ENCODE measurements at regions not wholly inside any gene's neighbourhood (a gene's known extent, or its start where the extent isn't known, plus 50 kb on each side); places are given as distances from the start of the nearest gene placed in this dataset.

GRCh38 chr12:126994599-126994998, 1272.4 kb upstream of the TMEM132C start:
- no peak overlapping the region for H3K18ac ChIP-seq (ENCODE audit: extremely low read depth, low read length)
- ChIA-PET POLR2A (ENCODE audit: partially characterized antibody) (no interaction called here), CTCF (ENCODE audit: partially characterized antibody) (no interaction called here)
- no peaks in the 10 kb centered on the region for H3K9me3 ChIP-seq (ENCODE audit: insufficient read depth in 2 of 2, low read depth in 1 of 2, low read length in 1 of 2)
- no peaks in the 10 kb centered on the region for H3K79me2 ChIP-seq (ENCODE audit: control insufficient read depth in 1 of 2, insufficient read depth in 2 of 2, low read length in 2 of 2)
- H3K36me3 ChIP-seq (ENCODE audit: control insufficient read depth in 2 of 4, insufficient read depth in 4 of 4, low read length in 3 of 4): no peaks in the 10 kb centered on the region
- H3K56ac ChIP-seq (replicated peaks; ENCODE audit: insufficient read length, low read depth, low read length): no peak overlapping the region
- H3K14ac ChIP-seq (ENCODE audit: insufficient read length): no peak overlapping the region
- no peak overlapping the region for H3K4ac ChIP-seq (replicated peaks; ENCODE audit: insufficient read length, low read depth, low read length)
- no peak for DNase-seq (ENCODE audit: low read depth in 1 of 2, low spot score in 2 of 2)
- no peak overlapping the region for H2BK20ac ChIP-seq (ENCODE audit: low read length)
- H3K4me3 ChIP-seq (ENCODE audit: extremely low read depth in 1 of 4, insufficient read depth in 2 of 4, low read depth in 3 of 4, low read length in 4 of 4): no peak overlapping the region
- H2BK12ac ChIP-seq (ENCODE audit: low read depth, low read length): no peak overlapping the region
- H4K8ac ChIP-seq (ENCODE audit: extremely low read depth, insufficient read depth, low read length): no peak overlapping the region
- H2BK15ac ChIP-seq (ENCODE audit: low read length): no peak overlapping the region
- H2AFZ ChIP-seq (ENCODE audit: low read length): no peak overlapping the region
- no peaks in the 10 kb centered on the region for H3K23me2 ChIP-seq (ENCODE audit: low read depth, low read length)
- H3K27me3 ChIP-seq (replicated peaks in 1 of 4; ENCODE audit: control insufficient read depth in 3 of 4, extremely low read depth in 1 of 4, insufficient read depth in 3 of 4, low read length in 3 of 4): peaks cover 0 to 1% (median 0%) of the 10 kb centered on the region in 4 experiments; a peak in 1 of 7 replicates
- H4K5ac ChIP-seq (ENCODE audit: insufficient read length, low read depth, low read length): no peak overlapping the region
- H3K4me2 ChIP-seq (ENCODE audit: insufficient read depth in 1 of 2, low read depth in 2 of 2, low read length in 2 of 2): no peak overlapping the region
- no peaks in the 10 kb centered on the region for H3K4me1 ChIP-seq (replicated peaks in 1 of 4; ENCODE audit: control insufficient read depth in 3 of 4, insufficient read depth in 4 of 4, low read length in 3 of 4)
- FAIRE-seq: no peak
- no peak overlapping the region for H4K91ac ChIP-seq (replicated peaks; ENCODE audit: insufficient read length, low read length)
- no peak overlapping the region for H2BK120ac ChIP-seq (replicated peaks; ENCODE audit: low read depth, low read length)
- H3K79me1 ChIP-seq (ENCODE audit: low read depth, low read length): no peaks in the 10 kb centered on the region
- no peak overlapping the region for H3K9ac ChIP-seq (replicated peaks in 1 of 4; ENCODE audit: extremely low read depth in 1 of 4, low read depth in 3 of 4, low read length in 3 of 4)
- no peak overlapping the region for H2AK5ac ChIP-seq (ENCODE audit: low read depth, low read length)
- no peak overlapping the region for H3K23ac ChIP-seq (ENCODE audit: insufficient read length)
- H2BK5ac ChIP-seq (ENCODE audit: low read depth, low read length): no peak overlapping the region
- 98% methylated on average over 4 of the region's 4 CpGs; no CpG with 5 or more reads in 1 of the 2 experiments for WGBS, 2 experiments (ENCODE audit: extremely low coverage in 1 of 2, insufficient coverage in 1 of 2, insufficient read length in 1 of 2, insufficient replicate concordance in 2 of 2, low coverage in 1 of 2, low lambda C conversion rate in 2 of 2, missing lambda C conversion rate in 1 of 2)
- H3K27ac ChIP-seq (ENCODE audit: low read depth, low read length): no peak overlapping the region
- no peaks in the 10 kb centered on the region for H4K20me1 ChIP-seq (replicated peaks in 1 of 2; ENCODE audit: control insufficient read depth in 1 of 2, insufficient read depth in 2 of 2, low read length in 2 of 2)
- TF ChIP-seq ATF2 (IDR thresholded peaks at IDR 0.05; ENCODE audit: low read length) (no peak), JUND (IDR thresholded peaks at IDR 0.05; ENCODE audit: low read length) (no peak), RFX5 (IDR thresholded peaks at IDR 0.05; ENCODE audit: borderline replicate concordance, low read depth, low read length) (no peak), HDAC2 (IDR thresholded peaks at IDR 0.05; ENCODE audit: borderline replicate concordance in 1 of 2, low read depth in 2 of 2, low read length in 2 of 2) (no peak), NRF1 (IDR thresholded peaks at IDR 0.05; ENCODE audit: low read depth, low read length) (no peak), CBX5 (IDR thresholded peaks at IDR 0.05; ENCODE audit: low read depth, low read length) (no peak), SIRT6 (IDR thresholded peaks at IDR 0.05; ENCODE audit: low read length) (no peak), SIN3A (conservative IDR thresholded peaks at IDR 0.05 in 1 of 2, IDR thresholded peaks at IDR 0.05 in 1 of 2; ENCODE audit: low read depth in 1 of 2, low read length in 2 of 2) (no peak), USF2 (IDR thresholded peaks at IDR 0.05; ENCODE audit: low read length) (no peak), FOSL1 (IDR thresholded peaks at IDR 0.05; ENCODE audit: insufficient read depth, low read depth, low read length) (no peak)
